HG03457 (cell line): ENCODE measurements at regions not wholly inside any gene's neighbourhood (a gene's known extent, or its start where the extent isn't known, plus 50 kb on each side); places are given as distances from the start of the nearest gene placed in this dataset.
"Not testable (repeated sequence)": the region's sequence is repeated elsewhere in the genome, so short reads cannot be mapped to it uniquely, and the experiment has no call there.

Experiments used
- ATAC-seq: cut with Tn5 transposase; IDR thresholded peaks from one replicate; pipeline ENCODE4 v1.9.1; 2021; ENCODE audit warnings: moderate number of reproducible peaks; ENCODE audit not compliant: unreplicated experiment

GRCh38 chr3:83251490-83251889 is 1490.0 kb upstream of the GBE1 start:
- ATAC-seq: no peak

- no peak for ATAC-seq
Observed at GRCh38 chr3:83250613-83251012, 1489.2 kb upstream of the GBE1 start.

GRCh38 chr3:83248454-83248853 is 1487.0 kb upstream of the GBE1 start:
- ATAC-seq: no peak

GRCh38 chr3:83235180-83235814 is 1473.9 kb upstream of the GBE1 start:
- no peak for ATAC-seq

GRCh38 chr3:83233715-83234114 is 1472.3 kb upstream of the GBE1 start:
- no peak for ATAC-seq

- no peak for ATAC-seq
Observed at GRCh38 chr3:83230841-83231240, 1469.4 kb upstream of the GBE1 start.

- ATAC-seq: no peak
Observed at GRCh38 chr3:83230376-83230775, 1468.9 kb upstream of the GBE1 start.

GRCh38 chr3:83226751-83227150 is 1465.3 kb upstream of the GBE1 start:
- no peak for ATAC-seq

- no peak for ATAC-seq
Observed at GRCh38 chr3:83224101-83224868, 1462.8 kb upstream of the GBE1 start.

- ATAC-seq: no peak
Observed at GRCh38 chr3:83218383-83219200, 1457.1 kb upstream of the GBE1 start.

GRCh38 chr3:83217595-83218118 is 1456.2 kb upstream of the GBE1 start:
- ATAC-seq: not testable (repeated sequence)

GRCh38 chr3:83216919-83217594 is 1455.6 kb upstream of the GBE1 start:
- ATAC-seq: no peak

GRCh38 chr3:83195243-83195642 is 1433.8 kb upstream of the GBE1 start:
- ATAC-seq: no peak

- no peak for ATAC-seq
Observed at GRCh38 chr3:83193526-83193925, 1432.1 kb upstream of the GBE1 start.

GRCh38 chr3:83189634-83190033 is 1428.2 kb upstream of the GBE1 start:
- ATAC-seq: no peak

- ATAC-seq: no peak
Observed at GRCh38 chr3:83169473-83169872, 1408.0 kb upstream of the GBE1 start.

GRCh38 chr3:83150896-83151295 is 1389.5 kb upstream of the GBE1 start:
- ATAC-seq: no peak

GRCh38 chr3:83140983-83141382 is 1379.5 kb upstream of the GBE1 start:
- no peak for ATAC-seq

- ATAC-seq: no peak
Observed at GRCh38 chr3:83131236-83131635, 1369.8 kb upstream of the GBE1 start.

GRCh38 chr3:83122774-83123350 is 1361.4 kb upstream of the GBE1 start:
- ATAC-seq: no peak

- no peak for ATAC-seq
Observed at GRCh38 chr3:83093222-83093572, 1331.8 kb upstream of the GBE1 start.
